GM10266 (cell line): ENCODE measurements at regions not wholly inside any gene's neighbourhood (a gene's known extent, or its start where the extent isn't known, plus 50 kb on each side); places are given as distances from the start of the nearest gene placed in this dataset.

Source experiments
- DNase-seq: peaks from one replicate; pipeline ENCODE4 v3.0.0; 2012; ENCODE audit errors: extremely low spot score
- TF ChIP-seq, protein P1 (sequence below): IDR thresholded peaks from 2 replicates; pipeline ENCODE4 v1.5.1; 2012; ENCODE audit warnings: mild to moderate bottlenecking, low read depth; ENCODE audit not compliant: control insufficient read depth, insufficient read depth; ENCODE audit errors: missing control alignments

DNA sequence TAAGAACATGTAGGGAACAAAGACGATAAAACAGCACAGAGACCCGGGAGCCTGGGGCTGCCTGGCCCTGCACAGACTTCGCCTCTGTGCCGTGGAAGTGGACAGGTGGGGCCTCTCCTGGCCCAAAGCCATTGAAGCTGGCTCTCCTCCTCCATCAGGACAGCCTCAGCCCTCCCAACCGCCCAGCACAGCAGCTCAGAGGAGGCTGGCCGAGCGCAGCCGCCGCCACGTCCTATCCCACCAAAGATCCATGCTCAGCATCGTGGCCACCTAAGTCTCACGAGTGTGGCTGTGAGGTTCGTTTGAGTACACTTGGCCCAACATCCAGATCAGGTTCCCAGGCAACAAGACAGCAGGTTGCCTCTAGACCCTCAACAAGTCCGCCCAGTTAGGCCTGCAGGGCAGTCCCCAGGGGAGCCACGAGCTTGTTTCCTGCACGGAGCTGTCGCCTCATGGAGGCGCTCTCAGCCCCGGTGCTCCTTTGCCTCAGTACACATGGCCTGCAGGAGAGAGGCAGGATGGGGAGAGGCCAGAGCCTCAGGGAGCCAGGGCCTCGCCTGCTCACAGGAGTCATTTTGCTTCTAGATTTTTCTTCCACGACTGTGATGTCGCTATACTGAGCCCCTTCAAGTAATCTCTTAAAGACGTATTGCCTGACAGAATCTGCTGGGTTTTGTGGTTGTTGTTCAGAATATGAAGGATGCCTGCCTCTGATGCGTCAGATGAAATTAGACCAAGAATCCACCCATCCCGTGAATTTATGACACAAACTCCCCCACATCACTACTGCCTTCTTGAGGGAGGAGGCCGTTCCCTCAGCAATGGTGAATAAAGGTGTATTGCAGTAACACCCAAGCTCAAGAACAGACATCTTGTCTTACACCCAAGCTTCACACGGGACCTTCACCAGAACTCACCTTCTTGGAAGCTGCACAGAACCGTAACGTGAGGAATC is 102.7 kb downstream of the RNASET2 start:
- DNase-seq, result no peak
- TF ChIP-seq, protein P1, sequence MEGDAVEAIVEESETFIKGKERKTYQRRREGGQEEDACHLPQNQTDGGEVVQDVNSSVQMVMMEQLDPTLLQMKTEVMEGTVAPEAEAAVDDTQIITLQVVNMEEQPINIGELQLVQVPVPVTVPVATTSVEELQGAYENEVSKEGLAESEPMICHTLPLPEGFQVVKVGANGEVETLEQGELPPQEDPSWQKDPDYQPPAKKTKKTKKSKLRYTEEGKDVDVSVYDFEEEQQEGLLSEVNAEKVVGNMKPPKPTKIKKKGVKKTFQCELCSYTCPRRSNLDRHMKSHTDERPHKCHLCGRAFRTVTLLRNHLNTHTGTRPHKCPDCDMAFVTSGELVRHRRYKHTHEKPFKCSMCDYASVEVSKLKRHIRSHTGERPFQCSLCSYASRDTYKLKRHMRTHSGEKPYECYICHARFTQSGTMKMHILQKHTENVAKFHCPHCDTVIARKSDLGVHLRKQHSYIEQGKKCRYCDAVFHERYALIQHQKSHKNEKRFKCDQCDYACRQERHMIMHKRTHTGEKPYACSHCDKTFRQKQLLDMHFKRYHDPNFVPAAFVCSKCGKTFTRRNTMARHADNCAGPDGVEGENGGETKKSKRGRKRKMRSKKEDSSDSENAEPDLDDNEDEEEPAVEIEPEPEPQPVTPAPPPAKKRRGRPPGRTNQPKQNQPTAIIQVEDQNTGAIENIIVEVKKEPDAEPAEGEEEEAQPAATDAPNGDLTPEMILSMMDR, result no peak

DNA sequence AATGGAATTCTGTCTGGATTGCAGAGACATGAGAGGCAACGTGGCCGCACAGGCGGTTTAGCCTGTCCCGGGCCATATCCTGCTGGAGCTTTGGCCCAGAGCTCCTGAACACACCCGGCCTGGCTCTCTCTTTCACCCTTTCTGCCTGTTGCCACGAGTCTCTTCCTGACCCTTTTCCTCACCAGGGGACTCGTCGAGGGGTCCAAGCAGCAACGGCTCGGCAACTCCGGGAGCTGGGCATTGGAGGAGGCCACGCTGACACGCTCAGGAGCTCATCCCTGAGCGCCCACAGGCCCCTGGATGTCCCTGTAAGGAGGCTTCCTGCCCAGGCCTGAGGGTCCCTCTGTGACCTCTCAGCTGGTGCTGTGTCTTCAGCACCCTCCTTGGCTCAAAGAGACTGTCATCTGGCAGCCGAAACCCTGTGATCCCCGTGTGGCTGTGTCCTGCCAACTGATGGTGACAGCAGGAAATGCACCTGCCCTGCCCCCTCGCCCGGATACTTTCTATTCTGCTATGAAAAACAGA is 103.8 kb downstream of the RNASET2 start:
- TF ChIP-seq, protein P1, result no peak
- no peak for DNase-seq

DNA sequence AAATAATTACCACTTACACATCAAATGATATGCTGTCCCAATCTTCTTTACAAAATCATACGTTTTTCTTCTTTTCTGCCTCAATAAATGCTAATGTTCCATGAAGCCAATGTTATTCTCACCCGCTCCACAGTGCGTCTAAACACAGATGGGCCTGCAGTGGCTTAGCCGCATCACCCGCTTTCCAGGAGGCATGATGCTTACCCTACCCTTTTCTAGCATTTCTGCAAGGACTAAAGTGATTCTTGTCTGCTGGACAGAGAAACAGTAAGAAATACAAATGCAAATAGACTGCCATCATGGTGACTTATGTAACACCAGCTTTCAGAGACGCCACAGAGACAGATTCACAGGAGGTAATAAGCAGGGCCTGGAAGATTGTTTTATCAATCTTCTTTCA is 104.4 kb downstream of the RNASET2 start:
- TF ChIP-seq, protein P1, result no peak
- no peak for DNase-seq

DNA sequence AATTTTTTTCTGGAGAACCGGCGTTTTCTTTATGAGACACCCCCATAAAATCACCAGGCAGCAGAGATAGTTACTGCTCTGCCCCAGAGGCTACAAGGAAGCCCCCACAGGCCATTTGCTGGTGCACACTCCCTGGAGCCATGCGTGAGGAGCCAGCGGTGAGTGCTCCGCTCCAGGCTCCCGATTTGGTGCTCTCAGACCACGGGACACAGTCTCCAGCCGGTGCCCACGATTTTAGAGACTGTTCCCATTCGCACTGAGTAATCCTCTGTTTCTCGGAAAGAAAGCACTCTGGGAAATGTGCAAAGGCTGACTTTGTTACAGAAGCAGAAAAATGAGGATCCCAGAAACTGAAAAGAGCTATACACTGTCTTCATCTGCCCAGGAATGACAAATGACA is 104.9 kb downstream of the RNASET2 start:
- TF ChIP-seq, protein P1, result no peak
- no peak for DNase-seq

DNA sequence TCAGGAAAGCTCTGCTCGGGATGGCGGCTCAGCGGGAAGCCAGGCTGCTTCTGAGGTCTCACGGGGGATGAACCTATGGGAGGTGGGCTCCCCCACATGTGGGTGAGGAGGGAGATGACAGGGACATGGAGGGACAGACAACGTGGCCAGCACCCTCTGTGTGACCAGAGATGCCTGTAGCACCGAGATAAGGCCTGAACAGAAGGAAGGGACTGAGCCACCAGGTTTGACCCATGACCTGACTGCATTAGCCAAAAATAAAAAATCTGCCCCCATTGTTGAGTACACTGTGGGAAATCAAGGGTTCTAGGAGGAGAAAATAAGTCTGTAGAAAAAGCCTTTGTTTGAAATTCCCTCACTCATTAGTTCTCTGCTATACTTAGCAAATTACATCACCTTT is 105.7 kb downstream of the RNASET2 start:
- TF ChIP-seq, protein P1, result no peak
- no peak for DNase-seq

DNA sequence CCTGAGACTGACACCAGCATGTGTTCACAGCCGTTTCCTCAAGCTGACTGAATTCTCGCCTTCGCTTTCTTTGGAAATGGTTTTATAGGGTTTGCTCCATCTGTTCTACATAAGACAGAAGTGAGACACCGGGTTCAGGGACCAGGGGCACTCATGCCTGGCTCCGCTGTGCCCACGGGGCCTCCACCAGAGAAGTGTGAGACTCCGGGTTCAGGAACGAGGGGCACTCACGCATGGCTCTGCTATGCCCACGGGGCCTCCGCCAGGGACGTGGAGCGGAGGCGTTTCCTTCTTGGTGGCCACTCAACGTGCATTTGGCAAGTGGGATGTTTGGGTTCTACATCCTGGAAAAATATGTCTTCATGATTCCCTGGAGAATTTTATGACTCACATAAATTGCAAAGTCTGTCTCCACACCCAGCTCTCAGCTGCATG is 106.6 kb downstream of the RNASET2 start:
- no peak for DNase-seq
- TF ChIP-seq, protein P1, result no peak
